Gastrocnemius medialis (tissue), 4 donors: ENCODE measurements at regions not wholly inside any gene's neighbourhood (a gene's known extent, or its start where the extent isn't known, plus 50 kb on each side); places are given as distances from the start of the nearest gene placed in this dataset.

ENCODE experiments used
- ATAC-seq, 2 donors: fragments of 150-250 bp; one replicate each; pipeline ENCODE4 v1.9.1; 2016
- DNase-seq, 2 donors: peaks; one replicate each; pipeline ENCODE4 v3.0.0-alpha.2; 2019
- H3K27ac ChIP-seq, 4 donors: fragments of 200-600 bp; sonication (generic); 1 replicate in 1 of 4; 2 replicates in 3 of 4; pipeline ENCODE4 v1.5.1; 2016 to 2018; ENCODE audit warnings: mild to moderate bottlenecking in 2 of 4, moderate library complexity in 1 of 4
- H3K27me3 ChIP-seq, 3 donors: fragments of 200-600 bp; sonication (generic) in 2 of 3; 1 replicate in 1 of 3; 2 replicates in 2 of 3; pipeline versions ENCODE4 v1.5.1 to v1.6.0; 2016 to 2019; ENCODE audit warnings: mild to moderate bottlenecking in 1 of 3, moderate library complexity in 1 of 3
- H3K36me3 ChIP-seq, 2 donors: fragments of 200-600 bp; sonication (generic) in 1 of 2; one replicate each; pipeline ENCODE4 v1.5.1; 2017 to 2018
- H3K4me1 ChIP-seq, 2 donors: fragments of 200-600 bp; sonication (generic) in 1 of 2; one replicate each; pipeline ENCODE4 v1.5.1; 2016 to 2017; ENCODE audit warnings: mild to moderate bottlenecking in 2 of 2
- H3K4me3 ChIP-seq, 4 donors: fragments of 200-600 bp; sonication (generic) in 3 of 4; 1 replicate in 1 of 4; 2 replicates in 3 of 4; pipeline ENCODE4 v1.5.1; 2016 to 2019; ENCODE audit warnings: mild to moderate bottlenecking in 2 of 4
- H3K9me3 ChIP-seq, 3 donors: fragments of 200-600 bp; sonication (generic) in 2 of 3; 1 replicate in 1 of 3; 2 replicates in 2 of 3; pipeline ENCODE4 v1.5.1; 2016 to 2019
- CTCF ChIP-seq, 5 experiments: fragments of 450-650 bp in 3 of 5; fragments of 200-600 bp in 2 of 5; sonication (generic) in 2 of 5; IDR thresholded peaks in 4 of 5; conservative IDR thresholded peaks in 1 of 5; 1 replicate in 4 of 5; 2 replicates in 1 of 5; pipeline ENCODE4 v1.5.1; 2016 to 2019; ENCODE audit warnings: antibody characterized with exemption in 5 of 5, mild to moderate bottlenecking in 3 of 5, moderate library complexity in 3 of 5
- POLR2A ChIP-seq, 2 donors: fragments of 450-650 bp; IDR thresholded peaks; one replicate each; pipeline ENCODE4 v1.6.1; 2017; ENCODE audit warnings: antibody characterized with exemption in 2 of 2, mild to moderate bottlenecking in 2 of 2, moderate library complexity in 2 of 2
- in situ Hi-C, 4 donors: fragments of 200-750 bp; cut with MboI; loops; one replicate each; pipeline versions ENCODE4 v1.15.0 to v1.8.0; 2017; ENCODE audit warnings: low sequenced_read_pairs in 4 of 4
- intact Hi-C: fragments of 100-400 bp; cut with DNase I; formaldehyde crosslinking; loops from one replicate; pipeline ENCODE4 v1.15.1; 2023; ENCODE audit warnings: low total_unique reads

GRCh38 chr15:69626095-69627066 is 173.8 kb downstream of the RPLP1 start:
- in situ Hi-C loops = no loop called here
- no peak for TF ChIP-seq POLR2A (IDR thresholded peaks at IDR 0.05)
- TF ChIP-seq CTCF (IDR thresholded peaks at IDR 0.05 in 4 of 5, conservative IDR thresholded peaks at IDR 0.05 in 1 of 5) = no peak
- Histone ChIP-seq H3K4me3 (no peak overlapping the region), H3K36me3 (no peaks in the 10 kb centered on the region), H3K27ac (no peak overlapping the region), H3K27me3 (peaks cover 0 to 10% (median 0%) of the 10 kb centered on the region in 3 donors), H3K4me1 (no peaks in the 10 kb centered on the region), H3K9me3 (no peaks in the 10 kb centered on the region)
- ATAC-seq (no peak), DNase-seq (no peak)
- intact Hi-C loops = no loop called here

GRCh38 chr15:69627548-69628158 is 175.0 kb downstream of the RPLP1 start:
- Histone ChIP-seq H3K27me3 (peaks cover 0 to 10% (median 0%) of the 10 kb centered on the region in 3 donors), H3K4me3 (no peak overlapping the region), H3K4me1 (no peaks in the 10 kb centered on the region), H3K9me3 (no peaks in the 10 kb centered on the region), H3K36me3 (no peaks in the 10 kb centered on the region), H3K27ac (no peak overlapping the region)
- TF ChIP-seq CTCF (IDR thresholded peaks at IDR 0.05 in 4 of 5, conservative IDR thresholded peaks at IDR 0.05 in 1 of 5) (no peak), POLR2A (IDR thresholded peaks at IDR 0.05) (no peak)
- intact Hi-C loops = no loop called here
- in situ Hi-C loops = no loop called here
- DNase-seq (no peak), ATAC-seq (no peak)

GRCh38 chr15:69628256-69629093 is 175.9 kb downstream of the RPLP1 start:
- in situ Hi-C loops (no loop called here), intact Hi-C loops (no loop called here)
- no peaks in the 10 kb centered on the region for H3K9me3 ChIP-seq
- ATAC-seq = no peak
- no peaks in the 10 kb centered on the region for H3K36me3 ChIP-seq
- TF ChIP-seq CTCF (IDR thresholded peaks at IDR 0.05 in 4 of 5, conservative IDR thresholded peaks at IDR 0.05 in 1 of 5) (no peak), POLR2A (IDR thresholded peaks at IDR 0.05) (no peak)
- peaks cover 0 to 12% (median 5%) of the 10 kb centered on the region in 3 donors for H3K27me3 ChIP-seq
- no peaks in the 10 kb centered on the region for H3K4me1 ChIP-seq
- DNase-seq = no peak
- no peak overlapping the region for H3K27ac ChIP-seq
- H3K4me3 ChIP-seq = no peak overlapping the region

- Histone ChIP-seq H3K36me3 (no peaks in the 10 kb centered on the region), H3K4me3 (no peak overlapping the region), H3K27me3 (peaks cover 0 to 5% (median 5%) of the 10 kb centered on the region in 3 donors), H3K4me1 (no peaks in the 10 kb centered on the region), H3K27ac (no peak overlapping the region), H3K9me3 (no peaks in the 10 kb centered on the region)
- no peak for DNase-seq
- intact Hi-C loops = no loop called here
- no peak for TF ChIP-seq CTCF (IDR thresholded peaks at IDR 0.05 in 4 of 5, conservative IDR thresholded peaks at IDR 0.05 in 1 of 5)
- in situ Hi-C loops = no loop called here
- no peak for ATAC-seq
Measured at GRCh38 chr15:69629631-69630161, 177.1 kb downstream of the RPLP1 start.
